Esophagus squamous epithelium (tissue), 4 donors: ENCODE measurements at regions not wholly inside any gene's neighbourhood (a gene's known extent, or its start where the extent isn't known, plus 50 kb on each side); places are given as distances from the start of the nearest gene placed in this dataset.

Experiments
- POLR2A ChIP-seq, 4 donors: fragments of 450-650 bp; IDR thresholded peaks; one replicate each; pipeline ENCODE4 v1.6.1; 2017; ENCODE audit warnings: antibody characterized with exemption in 4 of 4, mild to moderate bottlenecking in 4 of 4, moderate library complexity in 3 of 4
- TF ChIP-seq, protein P1 (sequence below), 6 experiments: fragments of 450-650 bp in 4 of 6; fragments of 200-600 bp in 2 of 6; sonication (generic) in 2 of 6; IDR thresholded peaks; one replicate each; pipeline ENCODE4 v1.5.1; 2016 to 2019; ENCODE audit warnings: antibody characterized with exemption in 6 of 6, mild to moderate bottlenecking in 4 of 6, moderate library complexity in 4 of 6

- no peak for TF ChIP-seq POLR2A (IDR thresholded peaks at IDR 0.05)
- TF ChIP-seq, protein P1, sequence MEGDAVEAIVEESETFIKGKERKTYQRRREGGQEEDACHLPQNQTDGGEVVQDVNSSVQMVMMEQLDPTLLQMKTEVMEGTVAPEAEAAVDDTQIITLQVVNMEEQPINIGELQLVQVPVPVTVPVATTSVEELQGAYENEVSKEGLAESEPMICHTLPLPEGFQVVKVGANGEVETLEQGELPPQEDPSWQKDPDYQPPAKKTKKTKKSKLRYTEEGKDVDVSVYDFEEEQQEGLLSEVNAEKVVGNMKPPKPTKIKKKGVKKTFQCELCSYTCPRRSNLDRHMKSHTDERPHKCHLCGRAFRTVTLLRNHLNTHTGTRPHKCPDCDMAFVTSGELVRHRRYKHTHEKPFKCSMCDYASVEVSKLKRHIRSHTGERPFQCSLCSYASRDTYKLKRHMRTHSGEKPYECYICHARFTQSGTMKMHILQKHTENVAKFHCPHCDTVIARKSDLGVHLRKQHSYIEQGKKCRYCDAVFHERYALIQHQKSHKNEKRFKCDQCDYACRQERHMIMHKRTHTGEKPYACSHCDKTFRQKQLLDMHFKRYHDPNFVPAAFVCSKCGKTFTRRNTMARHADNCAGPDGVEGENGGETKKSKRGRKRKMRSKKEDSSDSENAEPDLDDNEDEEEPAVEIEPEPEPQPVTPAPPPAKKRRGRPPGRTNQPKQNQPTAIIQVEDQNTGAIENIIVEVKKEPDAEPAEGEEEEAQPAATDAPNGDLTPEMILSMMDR (IDR thresholded peaks at IDR 0.05): no peak
These were observed 292.7 kb downstream of the EMP1 start for GRCh38 chr12:13489246-13489645.
